ENCODE measurements at regions not wholly inside any gene's neighbourhood (a gene's known extent, or its start where the extent isn't known, plus 50 kb on each side); places are given as distances from the start of the nearest gene placed in this dataset.

DNA sequence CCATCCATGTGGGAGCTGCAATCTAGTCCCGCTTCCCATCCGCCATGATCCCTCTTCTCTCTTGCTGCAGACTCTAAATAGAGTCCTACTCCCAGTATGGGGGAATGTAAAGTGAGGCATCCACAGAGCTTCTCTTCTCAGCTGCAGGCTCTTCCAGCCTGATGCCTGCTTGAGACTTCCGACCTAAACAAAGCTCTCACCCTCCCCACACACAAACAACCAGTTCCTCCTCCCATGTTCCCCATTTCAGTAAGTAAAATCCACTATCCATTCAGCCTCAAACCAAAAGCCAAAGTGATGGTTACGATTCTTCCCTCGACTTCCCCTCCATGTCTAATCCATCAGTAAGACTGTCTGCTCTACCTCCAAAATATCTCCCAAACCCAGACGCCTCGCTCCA is 108.2 kb upstream of the NFE2L3 start:
- intact Hi-C loops (cut with micrococcal nuclease): no loop called here
- Histone ChIP-seq H3K9me1 (replicated peaks; ENCODE audit: control insufficient read depth, extremely low read depth, insufficient read depth, low read length) (no peaks in the 10 kb centered on the region), H3K4me1 (ENCODE audit: control insufficient read depth, extremely low read depth, insufficient read depth, low read length) (no peaks in the 10 kb centered on the region), H2AFZ (ENCODE audit: low read depth, low read length) (no peak overlapping the region), H3K9ac (replicated peaks; ENCODE audit: extremely low read depth, insufficient read depth, low read length) (no peak overlapping the region), H3K4me2 (ENCODE audit: insufficient read depth, low read length) (no peak overlapping the region), H4K20me1 (replicated peaks; ENCODE audit: control insufficient read depth, extremely low read depth, insufficient read depth, low read length) (no peaks in the 10 kb centered on the region), H3K36me3 (ENCODE audit: control insufficient read depth in 2 of 2, extremely low read depth in 1 of 2, insufficient read depth in 2 of 2, low read length in 2 of 2) (no peaks in the 10 kb centered on the region), H3K27me3 (ENCODE audit: control insufficient read depth in 2 of 2, insufficient read depth in 2 of 2, low read length in 2 of 2) (peaks cover 2 to 4% of the 10 kb centered on the region in 2 experiments), H3K27ac (ENCODE audit: insufficient read depth, low read depth, low read length) (no peak overlapping the region), H3K4me3 (replicated peaks in 1 of 3; ENCODE audit: insufficient read depth in 1 of 3, low read depth in 1 of 3, low read length in 3 of 3) (no peak overlapping the region), H3K9me3 (replicated peaks; ENCODE audit: control insufficient read depth, insufficient read depth, low read length) (no peaks in the 10 kb centered on the region), H3K79me2 (ENCODE audit: control insufficient read depth, insufficient read depth, low read length) (no peaks in the 10 kb centered on the region)
- dilution Hi-C loops (cut with MboI; ENCODE audit: extremely low pct_ligation_motif_present, low sequenced_read_pairs): no loop called here
- no peak for DNase-seq (ENCODE audit: low read depth, low spot score)
- ChIA-PET CTCF (no interaction called here), POLR2A (no interaction called here)
- BruUV-seq (replicated peaks): no TSS peak
- FAIRE-seq: no peak
- TF ChIP-seq POLR2A (IDR thresholded peaks at IDR 0.05; ENCODE audit: low read depth, low read length): no peak
- TF ChIP-seq FOS (IDR thresholded peaks at IDR 0.05; ENCODE audit: borderline replicate concordance, insufficient read depth, low read length): no peak
- no peak for TF ChIP-seq GATA2 (IDR thresholded peaks at IDR 0.05; ENCODE audit: insufficient read depth, insufficient read length, low read depth, low read length)
- TF ChIP-seq MYC (IDR thresholded peaks at IDR 0.05; ENCODE audit: low read depth, low read length): no peak
- no peak for TF ChIP-seq POLR2AphosphoS5 (IDR thresholded peaks at IDR 0.05; ENCODE audit: insufficient read depth, low read depth, low read length)
- TF ChIP-seq, protein P1, sequence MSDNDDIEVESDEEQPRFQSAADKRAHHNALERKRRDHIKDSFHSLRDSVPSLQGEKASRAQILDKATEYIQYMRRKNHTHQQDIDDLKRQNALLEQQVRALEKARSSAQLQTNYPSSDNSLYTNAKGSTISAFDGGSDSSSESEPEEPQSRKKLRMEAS (IDR thresholded peaks at IDR 0.05; ENCODE audit: insufficient read depth, insufficient read length): no peak

DNA sequence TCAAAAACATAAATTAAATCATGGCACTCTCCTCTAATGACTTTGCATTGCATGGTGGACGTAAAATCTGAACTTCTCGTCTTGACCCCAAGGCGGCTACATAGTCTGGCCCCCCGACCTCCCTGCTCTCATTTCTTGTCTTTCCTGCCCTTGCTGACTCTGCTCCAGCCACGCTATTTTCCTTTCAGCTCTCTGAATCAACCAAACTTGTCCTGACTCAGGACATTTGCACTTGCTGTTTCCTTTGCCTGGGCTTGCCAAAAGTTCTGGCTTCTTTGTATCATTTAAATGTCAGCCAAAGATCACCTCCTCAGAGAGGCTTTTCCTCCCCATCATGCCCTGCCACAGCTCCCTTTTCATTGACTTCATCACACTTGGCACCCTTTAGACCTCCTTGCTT is 107.7 kb upstream of the NFE2L3 start:
- POLR2A ChIA-PET: no interaction called here
- no peak for FAIRE-seq
- Histone ChIP-seq H4K20me1 (replicated peaks; ENCODE audit: control insufficient read depth, extremely low read depth, insufficient read depth, low read length) (no peaks in the 10 kb centered on the region), H3K4me2 (ENCODE audit: insufficient read depth, low read length) (no peak overlapping the region), H3K9ac (replicated peaks; ENCODE audit: extremely low read depth, insufficient read depth, low read length) (no peak overlapping the region), H3K9me1 (replicated peaks; ENCODE audit: control insufficient read depth, extremely low read depth, insufficient read depth, low read length) (no peaks in the 10 kb centered on the region), H3K36me3 (ENCODE audit: control insufficient read depth in 2 of 2, extremely low read depth in 1 of 2, insufficient read depth in 2 of 2, low read length in 2 of 2) (no peaks in the 10 kb centered on the region), H3K27me3 (ENCODE audit: control insufficient read depth in 2 of 2, insufficient read depth in 2 of 2, low read length in 2 of 2) (peaks cover 2 to 4% of the 10 kb centered on the region in 2 experiments), H3K4me1 (ENCODE audit: control insufficient read depth, extremely low read depth, insufficient read depth, low read length) (no peaks in the 10 kb centered on the region), H3K4me3 (replicated peaks in 1 of 3; ENCODE audit: insufficient read depth in 1 of 3, low read depth in 1 of 3, low read length in 3 of 3) (no peak overlapping the region), H3K9me3 (replicated peaks; ENCODE audit: control insufficient read depth, insufficient read depth, low read length) (no peaks in the 10 kb centered on the region), H3K27ac (ENCODE audit: insufficient read depth, low read depth, low read length) (no peak overlapping the region), H2AFZ (ENCODE audit: low read depth, low read length) (no peak overlapping the region), H3K79me2 (ENCODE audit: control insufficient read depth, insufficient read depth, low read length) (no peaks in the 10 kb centered on the region)
- CTCF ChIA-PET: no interaction called here
- TF ChIP-seq MYC (IDR thresholded peaks at IDR 0.05; ENCODE audit: low read depth, low read length): no peak
- no peak for TF ChIP-seq JUN (IDR thresholded peaks at IDR 0.05; ENCODE audit: borderline replicate concordance, insufficient read depth, insufficient read length, low read depth)
- TF ChIP-seq POLR2AphosphoS5 (IDR thresholded peaks at IDR 0.05; ENCODE audit: insufficient read depth, low read depth, low read length): no peak
- intact Hi-C loops (cut with micrococcal nuclease): no loop called here
- dilution Hi-C loops (cut with MboI; ENCODE audit: extremely low pct_ligation_motif_present, low sequenced_read_pairs): no loop called here
- no peak for DNase-seq (ENCODE audit: low read depth, low spot score)
- no TSS peak for BruUV-seq (replicated peaks)
